SKM-1 (cell line): ENCODE measurements at regions not wholly inside any gene's neighbourhood (a gene's known extent, or its start where the extent isn't known, plus 50 kb on each side); places are given as distances from the start of the nearest gene placed in this dataset.

Experiments
- DNase-seq: peaks from one replicate; lab custom pipeline; 2025; ENCODE audit not compliant: unreplicated experiment; lab: John Stamatoyannopoulos, UW

DNA sequence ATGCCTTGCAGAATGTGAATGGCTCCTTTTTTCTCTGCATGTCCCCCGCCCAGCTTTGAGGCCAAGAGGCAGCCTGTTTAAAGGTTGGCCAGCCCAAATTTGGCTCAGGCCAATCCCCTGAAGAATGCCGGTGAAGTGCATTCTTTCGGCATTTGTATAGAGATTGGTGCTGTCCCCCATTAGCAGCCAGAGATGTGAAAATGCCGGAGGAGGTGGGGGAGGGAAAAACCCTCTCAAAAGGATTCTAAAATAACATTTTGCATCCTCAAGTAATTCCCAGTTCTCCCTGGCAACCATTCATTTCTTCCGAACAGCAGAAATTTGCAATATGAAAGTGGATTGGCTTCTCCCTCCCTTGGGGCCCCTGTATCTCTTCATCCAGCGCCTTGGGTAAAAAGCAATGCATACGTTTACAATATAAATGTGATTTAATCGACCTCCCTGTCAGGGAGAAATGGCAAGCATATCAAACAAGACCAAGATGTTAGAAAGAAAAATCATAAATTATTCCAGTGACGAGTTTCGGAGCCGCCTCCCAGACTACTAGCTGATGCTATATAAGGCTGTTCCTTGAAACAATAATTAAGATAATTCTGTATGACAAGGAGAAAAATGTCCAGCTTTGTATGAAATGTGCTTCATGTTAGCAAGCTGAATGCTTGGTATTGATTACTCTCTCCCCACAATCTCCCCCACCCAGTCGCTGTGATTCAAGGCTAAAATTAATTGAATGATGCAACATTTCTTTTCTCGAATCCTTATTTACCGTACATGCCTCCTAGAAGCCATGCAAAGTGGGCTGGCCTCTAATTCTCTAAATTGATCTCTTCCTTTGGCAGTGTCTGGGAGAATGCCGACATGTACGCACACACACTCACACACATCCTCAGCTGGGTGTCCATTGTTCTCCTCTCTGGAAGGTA lies 323.7 kb downstream of the RPS24 start:
- DNase-seq = no peak

GRCh38 chr10:78358351-78358750 lies 324.7 kb downstream of the RPS24 start:
- no peak for DNase-seq

DNA sequence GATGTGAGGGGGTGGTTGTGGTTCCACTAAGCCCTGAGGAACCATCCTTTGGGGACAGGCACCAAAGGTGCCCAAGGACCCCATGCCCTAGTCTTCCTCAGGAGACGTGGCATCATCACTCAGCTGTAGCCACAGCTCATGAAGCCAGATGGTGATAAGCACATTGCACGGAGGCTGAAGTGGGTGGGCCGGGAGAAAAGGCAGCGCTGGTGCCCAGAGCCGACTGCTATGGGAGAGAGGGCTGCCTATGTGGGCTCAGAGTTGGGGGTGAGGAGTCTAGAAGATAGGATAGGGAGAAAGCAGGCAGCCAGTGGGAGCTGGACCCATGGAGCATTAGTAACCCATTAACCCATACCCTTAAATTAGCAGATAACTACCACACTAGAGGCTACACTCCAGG lies 325.3 kb downstream of the RPS24 start:
- DNase-seq = no peak

GRCh38 chr10:78359640-78360091 lies 326.0 kb downstream of the RPS24 start:
- DNase-seq = no peak

DNA sequence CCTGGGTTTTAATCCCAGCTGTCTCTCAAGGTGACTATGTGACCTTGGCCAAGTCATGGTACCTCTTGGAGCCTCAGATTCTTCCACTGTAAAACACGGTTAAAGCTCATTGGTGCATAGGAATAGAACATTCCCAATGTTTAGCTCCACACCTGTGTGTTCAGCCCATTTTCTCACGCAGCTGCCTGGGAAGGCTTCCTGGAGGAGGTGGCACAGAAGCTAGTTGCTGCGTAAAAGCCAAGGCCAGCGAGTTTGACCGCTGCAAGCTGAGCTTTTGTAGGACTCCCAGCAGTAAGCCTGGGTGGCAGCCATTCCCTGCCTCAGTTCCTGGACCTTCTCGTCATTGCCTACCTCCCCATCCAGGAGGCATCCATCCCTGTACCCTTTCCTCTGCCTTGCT lies 326.6 kb downstream of the RPS24 start:
- DNase-seq = no peak

- DNase-seq = no peak
Measured at GRCh38 chr10:78361031-78361430, 327.4 kb downstream of the RPS24 start.

DNA sequence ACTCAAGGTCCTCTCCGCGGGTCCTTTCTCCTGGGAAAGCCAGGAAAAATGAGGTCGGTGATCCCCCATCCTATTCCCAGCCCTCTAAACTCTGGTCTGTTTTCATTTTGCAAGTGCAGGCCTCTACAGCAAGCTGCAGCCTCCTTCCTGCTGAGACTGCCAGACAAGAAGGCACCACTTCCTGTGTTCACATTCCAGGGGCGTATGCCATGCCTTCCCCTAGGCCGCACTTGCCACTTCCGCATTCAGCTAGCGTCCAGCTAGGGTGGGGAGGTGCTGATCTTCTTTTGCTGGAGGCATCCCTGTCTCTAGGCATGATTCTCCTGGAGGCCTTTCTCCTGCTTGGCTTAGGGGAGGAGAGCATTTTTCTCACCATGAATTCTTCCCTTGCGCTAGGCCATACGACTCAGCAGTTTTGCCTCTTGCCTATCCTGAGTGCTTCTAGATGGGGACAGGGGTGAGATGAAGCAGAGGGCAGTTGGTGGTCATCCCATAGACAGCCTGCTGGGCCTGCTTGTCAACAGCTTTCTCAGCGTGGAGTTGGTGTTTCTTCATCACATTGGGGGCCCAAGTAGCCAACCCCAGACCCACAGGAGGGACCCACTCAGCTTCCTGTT lies 328.9 kb downstream of the RPS24 start:
- no peak for DNase-seq

GRCh38 chr10:78363190-78363589 lies 329.5 kb downstream of the RPS24 start:
- no peak for DNase-seq

DNA sequence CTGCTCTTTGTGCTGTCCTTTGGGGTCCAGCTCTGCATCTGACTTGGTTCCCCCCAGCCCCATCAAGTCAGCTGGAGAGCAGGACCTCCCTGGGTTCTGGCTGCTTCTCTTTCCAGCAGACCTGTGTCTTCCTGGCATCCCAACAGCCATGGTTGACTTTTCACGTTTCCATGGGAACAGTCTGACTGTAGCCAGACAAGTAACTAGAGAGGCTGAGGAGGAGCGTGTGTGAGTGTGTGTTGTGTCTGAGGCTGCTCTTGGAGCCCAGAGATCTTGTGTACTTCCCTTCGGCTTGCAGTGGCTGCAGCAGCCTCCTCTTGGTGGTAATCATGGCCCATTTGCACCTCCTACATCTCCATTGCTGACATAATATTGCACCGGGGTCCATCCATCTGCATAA lies 332.0 kb downstream of the RPS24 start:
- DNase-seq = no peak

DNA sequence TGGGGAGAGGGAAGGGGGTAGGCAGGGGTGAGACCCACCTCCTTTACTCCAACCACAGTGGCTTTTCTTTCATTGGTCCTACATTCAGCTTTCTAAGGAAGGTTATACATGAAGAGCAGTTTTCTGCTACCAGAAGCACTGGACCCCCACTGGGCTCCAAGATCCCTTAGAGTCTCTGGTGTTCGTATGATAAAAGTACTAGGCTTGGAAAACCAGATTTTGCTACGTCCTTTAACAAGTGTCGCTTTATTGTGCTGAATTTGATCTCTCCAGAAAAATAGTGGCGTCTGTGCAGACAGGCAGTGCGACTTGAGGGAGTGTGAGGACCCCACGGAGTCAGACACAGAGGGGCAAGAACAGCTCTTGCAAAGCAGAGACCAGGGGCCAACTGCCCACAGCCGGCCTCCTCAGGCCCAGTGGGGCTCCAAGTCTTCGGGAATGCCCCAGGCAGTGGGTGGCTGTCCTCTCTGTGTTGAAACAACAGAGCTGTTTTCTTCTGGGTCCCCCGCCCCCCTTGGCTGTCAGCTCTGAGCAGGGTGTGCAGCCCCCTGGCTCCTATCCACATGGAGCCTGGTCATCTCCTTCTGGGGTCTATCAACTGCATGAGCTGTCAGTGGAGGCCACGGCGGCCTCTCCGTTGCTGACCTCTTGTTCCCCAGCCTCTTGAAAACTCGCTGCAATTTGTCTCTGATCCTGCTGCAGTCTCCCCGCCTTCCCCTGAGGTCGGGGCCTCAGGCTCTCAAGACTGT lies 333.2 kb downstream of the RPS24 start:
- DNase-seq = no peak

DNA sequence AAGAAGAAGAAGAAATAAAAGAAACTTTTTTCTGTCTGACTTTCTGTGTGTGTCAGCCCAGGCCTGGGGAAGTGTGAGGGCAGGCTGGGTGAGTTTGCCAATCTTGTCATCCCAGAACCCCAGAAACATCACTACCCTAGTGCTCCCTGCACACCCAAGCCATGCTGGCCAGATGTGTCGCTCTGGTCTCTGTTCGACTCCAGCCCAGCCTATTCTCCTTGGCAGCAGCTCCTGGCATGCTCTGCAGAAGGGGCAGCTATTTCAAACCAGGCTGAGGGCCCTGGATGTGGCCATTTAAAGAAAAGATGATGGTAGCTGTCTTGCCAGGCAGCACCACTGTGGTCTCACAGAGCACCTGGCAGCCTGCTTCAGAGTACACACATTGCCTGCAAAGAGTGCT lies 334.1 kb downstream of the RPS24 start:
- no peak for DNase-seq

- no peak for DNase-seq
Measured at GRCh38 chr10:78371136-78371535, 337.5 kb downstream of the RPS24 start.

- DNase-seq = no peak
Measured at GRCh38 chr10:78372806-78373205, 339.1 kb downstream of the RPS24 start.

- no peak for DNase-seq
Measured at GRCh38 chr10:78374331-78375028, 340.8 kb downstream of the RPS24 start.

DNA sequence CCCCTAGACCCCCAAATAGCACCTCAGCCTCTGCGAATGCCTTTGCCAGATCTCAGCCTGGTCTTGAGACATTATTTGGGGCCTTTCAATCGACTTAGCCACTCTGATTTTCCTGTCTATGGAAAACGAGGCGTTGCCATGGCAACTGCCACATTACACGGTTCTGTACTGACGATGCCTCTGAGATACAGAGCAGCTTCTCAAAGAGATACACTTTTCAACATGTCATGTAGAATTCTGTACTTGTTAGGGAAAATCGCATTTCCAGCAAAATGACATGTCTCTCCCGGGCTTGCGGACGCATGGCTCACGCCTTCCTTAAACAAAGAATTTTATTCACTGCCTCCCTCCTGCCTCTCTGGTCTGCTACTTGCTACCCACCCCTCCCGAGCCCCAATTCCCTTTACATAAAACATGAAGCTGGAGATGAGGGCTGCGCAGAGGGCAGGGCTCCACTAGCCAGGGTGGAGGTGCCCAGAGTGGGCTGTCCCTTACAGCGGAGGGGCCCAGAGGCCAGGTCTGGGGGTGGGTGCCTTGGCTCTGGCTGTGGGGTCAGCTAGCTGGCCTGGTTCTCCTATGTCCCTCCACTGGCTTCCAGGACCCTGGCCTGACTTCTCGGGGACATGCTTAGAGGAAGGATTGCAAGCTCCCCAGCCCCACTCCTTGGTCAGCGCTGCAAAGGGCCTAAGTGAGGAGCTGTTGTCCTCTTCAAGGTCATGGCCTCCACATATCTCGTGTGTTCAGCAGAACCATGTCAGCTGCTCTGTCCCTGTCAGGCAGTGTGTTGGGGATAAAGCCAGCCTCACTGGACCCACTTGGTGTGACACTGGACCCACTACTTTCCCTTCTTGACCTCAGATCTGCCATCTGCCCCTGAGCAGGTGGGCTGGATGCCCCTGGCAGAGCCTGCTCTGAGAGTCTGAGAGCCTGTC lies 342.5 kb downstream of the RPS24 start:
- DNase-seq = no peak

GRCh38 chr10:78377356-78377755 lies 343.7 kb downstream of the RPS24 start:
- no peak for DNase-seq

GRCh38 chr10:78378192-78378591 lies 344.5 kb downstream of the RPS24 start:
- no peak for DNase-seq

DNA sequence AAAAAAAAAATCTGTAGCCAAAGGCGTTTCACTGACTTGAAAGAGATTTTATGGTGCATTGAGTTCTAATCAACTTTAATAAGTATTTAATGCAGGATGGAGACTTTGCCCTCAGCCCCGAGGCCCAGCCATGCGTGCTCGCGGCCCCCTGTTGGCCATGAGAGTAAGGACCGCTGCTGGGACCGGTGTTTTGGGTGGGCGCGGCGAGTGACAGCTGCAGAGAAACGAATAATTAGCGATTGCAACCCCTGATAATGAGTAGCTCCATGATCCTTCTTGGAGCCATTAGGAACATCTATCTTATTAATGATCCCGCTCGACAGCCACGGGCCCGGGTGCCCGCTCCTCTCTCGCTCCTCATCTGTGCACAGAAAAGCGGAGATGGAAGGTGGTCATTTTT lies 347.4 kb downstream of the RPS24 start:
- DNase-seq = no peak

DNA sequence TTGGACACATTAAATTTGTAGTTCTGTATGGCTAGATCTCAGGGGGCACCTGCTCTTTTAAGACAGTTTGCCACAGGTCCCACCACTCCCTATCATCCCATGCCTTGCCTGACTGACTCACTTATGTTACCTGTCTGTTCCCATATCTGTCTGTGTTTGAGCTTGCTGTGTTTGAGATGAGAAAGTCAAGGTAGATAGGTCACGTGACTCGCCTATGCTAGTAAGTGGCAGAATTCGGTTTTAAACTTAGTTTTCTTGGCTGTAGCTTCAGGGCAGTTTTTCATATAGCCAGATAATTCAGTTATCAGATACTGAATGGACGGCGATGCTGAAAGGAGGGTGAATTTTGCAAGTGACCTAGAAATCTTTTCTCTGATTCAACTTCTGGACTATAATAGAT lies 348.4 kb downstream of the RPS24 start:
- DNase-seq = no peak

DNA sequence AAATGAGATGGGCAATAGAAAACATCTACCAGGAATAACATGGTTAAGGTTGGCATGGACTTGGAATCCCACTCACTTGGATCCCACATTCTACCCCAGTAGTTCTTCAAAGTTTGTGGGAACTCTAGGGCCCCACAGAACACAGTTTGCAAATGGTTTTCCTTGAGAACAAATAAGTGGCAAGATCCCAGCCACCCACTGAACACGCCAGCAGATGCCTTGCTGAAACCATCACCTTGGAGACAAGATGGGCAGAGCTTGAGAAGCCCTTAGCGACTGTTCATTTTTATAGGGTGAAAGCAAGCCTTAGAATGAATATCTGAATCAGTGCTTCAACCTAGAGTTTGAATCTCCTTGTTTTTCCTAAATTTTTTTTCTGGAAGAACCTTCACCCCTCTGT lies 349.1 kb downstream of the RPS24 start:
- DNase-seq = no peak
